ENCODE measurements at regions not wholly inside any gene's neighbourhood (a gene's known extent, or its start where the extent isn't known, plus 50 kb on each side); places are given as distances from the start of the nearest gene placed in this dataset.

DNA sequence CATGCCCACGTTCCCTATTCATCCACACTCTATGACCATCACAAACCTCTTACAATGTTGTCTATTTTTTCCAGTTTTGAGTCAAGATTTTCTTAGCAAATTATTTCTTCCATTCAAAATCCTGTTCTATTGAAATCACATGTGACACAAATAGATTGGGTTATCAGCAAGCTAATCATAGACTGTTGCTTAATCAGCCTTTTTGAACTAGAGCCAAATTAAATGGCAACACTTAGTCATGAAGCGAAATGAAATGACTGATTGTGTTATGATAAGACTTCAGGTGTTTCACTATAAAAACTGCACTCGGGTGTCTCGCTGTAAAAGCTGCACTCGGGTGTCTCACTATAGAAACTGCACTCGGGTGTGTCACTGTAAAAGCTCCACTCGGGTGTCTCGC, 890.0 kb upstream of the FRG1 start:
- WGBS, result 69% methylated on average over 6 of the region's 8 CpGs

DNA sequence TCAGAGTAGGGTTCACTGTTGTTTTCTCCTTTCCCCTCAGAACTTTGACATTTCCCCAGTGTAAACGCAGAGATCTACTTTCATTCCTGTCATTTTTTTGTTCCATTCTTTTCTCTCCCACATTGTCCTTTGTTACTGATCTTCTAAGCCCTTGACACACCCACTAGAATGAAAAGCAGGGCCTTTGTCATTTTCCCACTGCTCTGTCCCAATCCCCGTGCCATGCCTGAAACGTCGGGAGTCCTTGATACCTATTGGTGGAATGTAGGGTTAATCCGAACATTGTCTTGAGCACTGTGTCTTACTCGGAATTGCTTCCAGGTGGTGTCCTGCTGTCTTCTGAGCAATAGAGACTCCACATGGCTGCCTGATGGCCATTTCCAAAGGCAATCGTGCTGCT, 887.1 kb upstream of the FRG1 start:
- no peak overlapping the region for H3K27ac ChIP-seq (replicated peaks in 1 of 4)
- H3K4me1 ChIP-seq, result no peaks in the 10 kb centered on the region
- WGBS, result 83% methylated on average over 7 of the region's 7 CpGs
- H3K36me3 ChIP-seq, result no peaks in the 10 kb centered on the region
- H3K4me3 ChIP-seq, result no peak overlapping the region
- no peaks in the 10 kb centered on the region for H3K27me3 ChIP-seq
- no peaks in the 10 kb centered on the region for H3K9me3 ChIP-seq
- TF ChIP-seq POLR2AphosphoS5 (IDR thresholded peaks at IDR 0.05) (no peak), POLR2A (IDR thresholded peaks at IDR 0.05; ENCODE audit: low read depth) (no peak), EP300 (IDR thresholded peaks at IDR 0.05) (no peak)
- TF ChIP-seq, protein P1, sequence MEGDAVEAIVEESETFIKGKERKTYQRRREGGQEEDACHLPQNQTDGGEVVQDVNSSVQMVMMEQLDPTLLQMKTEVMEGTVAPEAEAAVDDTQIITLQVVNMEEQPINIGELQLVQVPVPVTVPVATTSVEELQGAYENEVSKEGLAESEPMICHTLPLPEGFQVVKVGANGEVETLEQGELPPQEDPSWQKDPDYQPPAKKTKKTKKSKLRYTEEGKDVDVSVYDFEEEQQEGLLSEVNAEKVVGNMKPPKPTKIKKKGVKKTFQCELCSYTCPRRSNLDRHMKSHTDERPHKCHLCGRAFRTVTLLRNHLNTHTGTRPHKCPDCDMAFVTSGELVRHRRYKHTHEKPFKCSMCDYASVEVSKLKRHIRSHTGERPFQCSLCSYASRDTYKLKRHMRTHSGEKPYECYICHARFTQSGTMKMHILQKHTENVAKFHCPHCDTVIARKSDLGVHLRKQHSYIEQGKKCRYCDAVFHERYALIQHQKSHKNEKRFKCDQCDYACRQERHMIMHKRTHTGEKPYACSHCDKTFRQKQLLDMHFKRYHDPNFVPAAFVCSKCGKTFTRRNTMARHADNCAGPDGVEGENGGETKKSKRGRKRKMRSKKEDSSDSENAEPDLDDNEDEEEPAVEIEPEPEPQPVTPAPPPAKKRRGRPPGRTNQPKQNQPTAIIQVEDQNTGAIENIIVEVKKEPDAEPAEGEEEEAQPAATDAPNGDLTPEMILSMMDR (IDR thresholded peaks at IDR 0.05), result no peak
- no peak for DNase-seq (ENCODE audit: extremely low spot score)
- intact Hi-C loops (cut with DNase I), result no loop called here

More for the DNA sequence above, 890.0 kb upstream of the FRG1 start:
- no peaks in the 10 kb centered on the region for H3K36me3 ChIP-seq
- H3K9me3 ChIP-seq, result no peaks in the 10 kb centered on the region
- no peaks in the 10 kb centered on the region for H3K4me1 ChIP-seq
- TF ChIP-seq, protein P1 (IDR thresholded peaks at IDR 0.05), result no peak
- no peak for TF ChIP-seq POLR2AphosphoS5 (IDR thresholded peaks at IDR 0.05)
- no peak for DNase-seq (ENCODE audit: extremely low spot score)
- peaks cover 0 to 3% (median 0%) of the 10 kb centered on the region in 4 donors for H3K27me3 ChIP-seq
- peak overlapping the region in 1 of 4 donors; percentile 24 for H3K4me3 ChIP-seq
- intact Hi-C loops (cut with DNase I), result no loop called here
- no peak overlapping the region for H3K27ac ChIP-seq (replicated peaks in 1 of 4)

DNA sequence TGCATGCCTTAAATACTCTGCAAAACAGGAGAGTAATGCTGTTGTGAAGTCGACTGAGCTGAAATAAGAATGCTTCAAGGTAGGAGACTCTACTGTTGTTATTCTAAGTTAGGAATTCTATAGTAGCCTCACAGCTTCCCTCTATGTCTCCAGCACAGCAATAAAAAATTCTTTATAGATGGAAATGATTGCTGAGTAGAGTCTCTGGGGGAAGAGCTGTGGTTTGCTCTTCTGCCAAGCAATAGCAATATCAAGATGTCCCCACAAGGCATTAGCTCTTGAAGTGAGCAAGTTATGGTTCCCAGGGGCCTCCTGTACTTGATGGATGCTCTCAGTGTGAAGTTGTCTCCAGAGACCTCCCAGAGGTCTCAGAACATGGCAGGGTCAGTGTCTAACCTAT, 880.6 kb upstream of the FRG1 start:
- DNase-seq (ENCODE audit: extremely low spot score), result no peak
- Histone ChIP-seq H3K27me3 (no peaks in the 10 kb centered on the region), H3K4me1 (no peaks in the 10 kb centered on the region), H3K9me3 (peaks cover 0 to 16% (median 10%) of the 10 kb centered on the region in 4 donors), H3K27ac (replicated peaks in 1 of 4) (no peak overlapping the region), H3K36me3 (no peaks in the 10 kb centered on the region), H3K4me3 (no peak overlapping the region)
- WGBS, result 72% methylated on average over 1 of the region's 1 CpG
- intact Hi-C loops (cut with DNase I), result no loop called here
- TF ChIP-seq, protein P1 (IDR thresholded peaks at IDR 0.05), result no peak
- TF ChIP-seq EP300 (IDR thresholded peaks at IDR 0.05), result no peak
- TF ChIP-seq POLR2AphosphoS5 (IDR thresholded peaks at IDR 0.05), result no peak
- TF ChIP-seq POLR2A (IDR thresholded peaks at IDR 0.05; ENCODE audit: low read depth), result no peak

DNA sequence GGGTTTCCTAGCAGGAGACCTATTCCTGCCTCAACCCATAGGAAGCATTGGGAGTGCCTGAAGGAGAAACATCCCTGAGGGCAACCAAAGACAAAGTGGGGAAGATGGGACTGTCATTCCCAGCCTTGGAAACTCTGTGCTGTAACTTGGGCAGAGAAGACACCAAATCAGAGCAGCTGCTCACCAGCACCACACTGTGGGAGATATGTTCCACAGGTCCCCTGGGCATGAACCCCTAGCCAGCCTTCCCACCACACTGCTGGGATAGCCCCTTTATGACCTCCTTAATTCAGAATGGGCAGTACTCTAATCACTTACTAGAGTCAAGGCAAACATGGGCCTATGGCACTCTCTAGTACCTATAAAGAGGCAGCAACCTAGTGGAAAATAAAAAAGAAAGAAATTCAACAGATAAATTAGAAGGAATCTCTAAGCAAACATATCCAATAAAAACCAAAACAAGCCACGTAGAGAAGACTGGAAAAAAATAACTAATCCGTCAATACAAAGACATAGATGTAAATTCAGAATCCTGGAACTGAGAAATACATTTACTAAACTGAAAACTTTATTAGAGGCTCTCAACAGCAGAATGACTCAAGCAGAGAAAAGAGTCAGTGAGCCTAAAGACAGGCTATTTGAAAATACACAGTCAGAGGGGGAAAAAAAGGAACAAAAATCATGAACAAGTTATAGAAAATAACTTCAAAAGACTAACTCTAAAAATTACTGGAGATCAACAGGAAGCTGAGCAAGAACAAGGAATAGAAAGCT, 878.4 kb upstream of the FRG1 start:
- H3K27me3 ChIP-seq, result no peaks in the 10 kb centered on the region
- no peak overlapping the region for H3K27ac ChIP-seq (replicated peaks in 1 of 4)
- no peaks in the 10 kb centered on the region for H3K36me3 ChIP-seq
- H3K4me1 ChIP-seq, result no peaks in the 10 kb centered on the region
- H3K4me3 ChIP-seq, result no peak overlapping the region
- DNase-seq (ENCODE audit: extremely low spot score), result no peak
- intact Hi-C loops (cut with DNase I), result no loop called here
- TF ChIP-seq, protein P1 (IDR thresholded peaks at IDR 0.05), result no peak
- TF ChIP-seq POLR2AphosphoS5 (IDR thresholded peaks at IDR 0.05) (no peak), POLR2A (IDR thresholded peaks at IDR 0.05; ENCODE audit: low read depth) (no peak), EP300 (IDR thresholded peaks at IDR 0.05) (no peak)
- peaks cover 0 to 16% (median 10%) of the 10 kb centered on the region in 4 donors for H3K9me3 ChIP-seq
- whole genome bisulfite sequencing, result 83% methylated on average over 2 of the region's 2 CpGs

DNA sequence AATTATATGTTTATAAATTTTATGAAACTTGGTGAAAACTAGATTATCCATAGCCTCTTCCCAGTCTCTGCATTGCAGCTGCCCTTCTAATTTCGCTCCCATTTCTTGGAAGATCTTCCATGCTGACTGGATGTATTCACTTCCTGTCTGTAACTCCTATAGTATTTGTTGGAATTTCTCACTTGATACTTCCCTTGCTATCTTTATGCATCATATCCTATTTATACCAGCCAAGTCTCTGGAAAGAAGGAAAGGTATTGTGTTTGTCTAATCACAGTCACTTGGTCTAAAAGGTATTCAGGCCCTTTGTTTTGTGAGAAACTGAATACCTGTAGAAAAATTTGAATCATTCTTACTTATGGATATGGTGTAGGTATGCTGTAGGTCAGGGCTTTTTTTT, 870.9 kb upstream of the FRG1 start:
- Histone ChIP-seq H3K36me3 (no peaks in the 10 kb centered on the region), H3K4me1 (no peaks in the 10 kb centered on the region), H3K4me3 (no peak overlapping the region), H3K27me3 (peaks cover 0 to 6% (median 0%) of the 10 kb centered on the region in 4 donors), H3K9me3 (no peaks in the 10 kb centered on the region), H3K27ac (replicated peaks in 1 of 4) (no peak overlapping the region)
- intact Hi-C loops (cut with DNase I), result no loop called here
- no peak for TF ChIP-seq EP300 (IDR thresholded peaks at IDR 0.05)
- TF ChIP-seq, protein P1 (IDR thresholded peaks at IDR 0.05), result no peak
- TF ChIP-seq POLR2AphosphoS5 (IDR thresholded peaks at IDR 0.05), result no peak
- no peak for TF ChIP-seq POLR2A (IDR thresholded peaks at IDR 0.05; ENCODE audit: low read depth)
- WGBS, result 89% methylated on average over 1 of the region's 1 CpG
- no peak for DNase-seq (ENCODE audit: extremely low spot score)
